ENCODE measurements at regions not wholly inside any gene's neighbourhood (a gene's known extent, or its start where the extent isn't known, plus 50 kb on each side); places are given as distances from the start of the nearest gene placed in this dataset.

DNA sequence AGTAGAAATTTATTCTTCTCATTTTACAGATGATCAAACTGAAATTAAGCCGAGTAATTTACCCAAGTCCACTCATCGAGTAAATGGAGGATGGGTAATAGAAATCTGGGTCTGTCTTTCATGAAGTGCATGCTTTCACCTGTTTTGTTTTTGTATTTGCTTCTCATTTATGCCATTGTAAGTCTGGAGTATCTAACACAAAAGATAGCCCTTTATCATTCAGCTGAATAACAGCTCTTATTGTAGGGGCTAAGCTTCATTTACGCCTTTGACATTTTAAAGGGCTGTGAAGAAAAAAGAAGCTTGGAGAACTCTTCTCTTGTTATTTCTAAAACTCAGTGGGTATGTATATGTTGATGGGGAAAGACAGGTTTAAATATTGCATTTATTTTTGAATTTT, 1196.2 kb upstream of the TENM4 start:
- TF ChIP-seq, protein P1, sequence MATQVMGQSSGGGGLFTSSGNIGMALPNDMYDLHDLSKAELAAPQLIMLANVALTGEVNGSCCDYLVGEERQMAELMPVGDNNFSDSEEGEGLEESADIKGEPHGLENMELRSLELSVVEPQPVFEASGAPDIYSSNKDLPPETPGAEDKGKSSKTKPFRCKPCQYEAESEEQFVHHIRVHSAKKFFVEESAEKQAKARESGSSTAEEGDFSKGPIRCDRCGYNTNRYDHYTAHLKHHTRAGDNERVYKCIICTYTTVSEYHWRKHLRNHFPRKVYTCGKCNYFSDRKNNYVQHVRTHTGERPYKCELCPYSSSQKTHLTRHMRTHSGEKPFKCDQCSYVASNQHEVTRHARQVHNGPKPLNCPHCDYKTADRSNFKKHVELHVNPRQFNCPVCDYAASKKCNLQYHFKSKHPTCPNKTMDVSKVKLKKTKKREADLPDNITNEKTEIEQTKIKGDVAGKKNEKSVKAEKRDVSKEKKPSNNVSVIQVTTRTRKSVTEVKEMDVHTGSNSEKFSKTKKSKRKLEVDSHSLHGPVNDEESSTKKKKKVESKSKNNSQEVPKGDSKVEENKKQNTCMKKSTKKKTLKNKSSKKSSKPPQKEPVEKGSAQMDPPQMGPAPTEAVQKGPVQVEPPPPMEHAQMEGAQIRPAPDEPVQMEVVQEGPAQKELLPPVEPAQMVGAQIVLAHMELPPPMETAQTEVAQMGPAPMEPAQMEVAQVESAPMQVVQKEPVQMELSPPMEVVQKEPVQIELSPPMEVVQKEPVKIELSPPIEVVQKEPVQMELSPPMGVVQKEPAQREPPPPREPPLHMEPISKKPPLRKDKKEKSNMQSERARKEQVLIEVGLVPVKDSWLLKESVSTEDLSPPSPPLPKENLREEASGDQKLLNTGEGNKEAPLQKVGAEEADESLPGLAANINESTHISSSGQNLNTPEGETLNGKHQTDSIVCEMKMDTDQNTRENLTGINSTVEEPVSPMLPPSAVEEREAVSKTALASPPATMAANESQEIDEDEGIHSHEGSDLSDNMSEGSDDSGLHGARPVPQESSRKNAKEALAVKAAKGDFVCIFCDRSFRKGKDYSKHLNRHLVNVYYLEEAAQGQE (IDR thresholded peaks at IDR 0.05; ENCODE audit: insufficient read depth in 1 of 2, low read depth in 2 of 2, low read length in 1 of 2) = no peak
- TF ChIP-seq POLR2AphosphoS5 (IDR thresholded peaks at IDR 0.05; ENCODE audit: low read depth, low read length) = no peak
- TF ChIP-seq, protein P2, sequence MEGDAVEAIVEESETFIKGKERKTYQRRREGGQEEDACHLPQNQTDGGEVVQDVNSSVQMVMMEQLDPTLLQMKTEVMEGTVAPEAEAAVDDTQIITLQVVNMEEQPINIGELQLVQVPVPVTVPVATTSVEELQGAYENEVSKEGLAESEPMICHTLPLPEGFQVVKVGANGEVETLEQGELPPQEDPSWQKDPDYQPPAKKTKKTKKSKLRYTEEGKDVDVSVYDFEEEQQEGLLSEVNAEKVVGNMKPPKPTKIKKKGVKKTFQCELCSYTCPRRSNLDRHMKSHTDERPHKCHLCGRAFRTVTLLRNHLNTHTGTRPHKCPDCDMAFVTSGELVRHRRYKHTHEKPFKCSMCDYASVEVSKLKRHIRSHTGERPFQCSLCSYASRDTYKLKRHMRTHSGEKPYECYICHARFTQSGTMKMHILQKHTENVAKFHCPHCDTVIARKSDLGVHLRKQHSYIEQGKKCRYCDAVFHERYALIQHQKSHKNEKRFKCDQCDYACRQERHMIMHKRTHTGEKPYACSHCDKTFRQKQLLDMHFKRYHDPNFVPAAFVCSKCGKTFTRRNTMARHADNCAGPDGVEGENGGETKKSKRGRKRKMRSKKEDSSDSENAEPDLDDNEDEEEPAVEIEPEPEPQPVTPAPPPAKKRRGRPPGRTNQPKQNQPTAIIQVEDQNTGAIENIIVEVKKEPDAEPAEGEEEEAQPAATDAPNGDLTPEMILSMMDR (IDR thresholded peaks at IDR 0.05) = no peak

All from Panc1 (cell line).